ENCODE measurements at regions not wholly inside any gene's neighbourhood (a gene's known extent, or its start where the extent isn't known, plus 50 kb on each side); places are given as distances from the start of the nearest gene placed in this dataset.

GRCh38 chr5:116908537-116908936, 333.9 kb upstream of the SEMA6A start:
- WGBS = 80% methylated on average over 1 of the region's 1 CpG
- Histone ChIP-seq H3K4me3 (no peak overlapping the region), H3K4me1 (replicated peaks) (no peaks in the 10 kb centered on the region), H3K9me3 (no peaks in the 10 kb centered on the region), H3K36me3 (no peaks in the 10 kb centered on the region), H3K27ac (no peak overlapping the region), H3K27me3 (replicated peaks; ENCODE audit: insufficient read depth) (no peaks in the 10 kb centered on the region)
- TF ChIP-seq CTCF (IDR thresholded peaks at IDR 0.05) (no peak), POLR2AphosphoS5 (IDR thresholded peaks at IDR 0.05) (no peak), POLR2A (IDR thresholded peaks at IDR 0.05) (no peak)
- intact Hi-C loops (cut with DNase I) = no loop called here
- no peak for DNase-seq (ENCODE audit: low spot score)

- H3K27ac ChIP-seq = no peak overlapping the region
- WGBS = 79% methylated on average over 3 of the region's 3 CpGs
- H3K9me3 ChIP-seq = no peaks in the 10 kb centered on the region
- no peaks in the 10 kb centered on the region for H3K4me1 ChIP-seq (replicated peaks)
- DNase-seq (ENCODE audit: low spot score) = no peak
- no peak overlapping the region for H3K4me3 ChIP-seq
- H3K27me3 ChIP-seq (replicated peaks; ENCODE audit: insufficient read depth) = no peaks in the 10 kb centered on the region
- H3K36me3 ChIP-seq = no peaks in the 10 kb centered on the region
- TF ChIP-seq POLR2AphosphoS5 (IDR thresholded peaks at IDR 0.05) (no peak), POLR2A (IDR thresholded peaks at IDR 0.05) (no peak), CTCF (IDR thresholded peaks at IDR 0.05) (no peak)
- intact Hi-C loops (cut with DNase I) = no loop called here
Observed at GRCh38 chr5:116905885-116906284, 331.3 kb upstream of the SEMA6A start.

- TF ChIP-seq POLR2A (IDR thresholded peaks at IDR 0.05) (no peak), POLR2AphosphoS5 (IDR thresholded peaks at IDR 0.05) (no peak), CTCF (IDR thresholded peaks at IDR 0.05) (no peak)
- intact Hi-C loops (cut with DNase I) = no loop called here
- Histone ChIP-seq H3K4me3 (no peak overlapping the region), H3K9me3 (no peaks in the 10 kb centered on the region), H3K27ac (no peak overlapping the region), H3K27me3 (replicated peaks; ENCODE audit: insufficient read depth) (no peaks in the 10 kb centered on the region), H3K36me3 (no peaks in the 10 kb centered on the region), H3K4me1 (replicated peaks) (no peaks in the 10 kb centered on the region)
- DNase-seq (ENCODE audit: low spot score) = no peak
- 44% methylated on average over 1 of the region's 1 CpG for WGBS
Observed at GRCh38 chr5:116900793-116901192, 326.2 kb upstream of the SEMA6A start.

- Histone ChIP-seq H3K4me1 (replicated peaks) (no peaks in the 10 kb centered on the region), H3K4me3 (no peak overlapping the region), H3K36me3 (no peaks in the 10 kb centered on the region), H3K9me3 (no peaks in the 10 kb centered on the region), H3K27me3 (replicated peaks; ENCODE audit: insufficient read depth) (no peaks in the 10 kb centered on the region), H3K27ac (no peak overlapping the region)
- no peak for TF ChIP-seq CTCF (IDR thresholded peaks at IDR 0.05)
- TF ChIP-seq POLR2AphosphoS5 (IDR thresholded peaks at IDR 0.05) = no peak
- TF ChIP-seq POLR2A (IDR thresholded peaks at IDR 0.05) = no peak
- intact Hi-C loops (cut with DNase I) = no loop called here
- 60% methylated on average over 2 of the region's 2 CpGs for WGBS
- no peak for DNase-seq (ENCODE audit: low spot score)
Observed at GRCh38 chr5:116898917-116899316, 324.3 kb upstream of the SEMA6A start.

- intact Hi-C loops (cut with DNase I) = no loop called here
- Histone ChIP-seq H3K36me3 (no peaks in the 10 kb centered on the region), H3K4me3 (no peak overlapping the region), H3K27ac (no peak overlapping the region), H3K9me3 (no peaks in the 10 kb centered on the region), H3K27me3 (replicated peaks; ENCODE audit: insufficient read depth) (no peaks in the 10 kb centered on the region), H3K4me1 (replicated peaks) (no peaks in the 10 kb centered on the region)
- DNase-seq (ENCODE audit: low spot score) = no peak
- 67% methylated on average over 3 of the region's 3 CpGs for WGBS
- no peak for TF ChIP-seq CTCF (IDR thresholded peaks at IDR 0.05)
- TF ChIP-seq POLR2A (IDR thresholded peaks at IDR 0.05) = no peak
Observed at GRCh38 chr5:116897291-116897690, 322.7 kb upstream of the SEMA6A start.
